H1 (cell line): ENCODE measurements at regions not wholly inside any gene's neighbourhood (a gene's known extent, or its start where the extent isn't known, plus 50 kb on each side); places are given as distances from the start of the nearest gene placed in this dataset.

ENCODE experiments used
- CTCF ChIP-seq, 3 experiments: IDR thresholded peaks; 1 replicate in 2 of 3; 2 replicates in 1 of 3; pipeline versions ENCODE4 v1.5.1 to v1.6.1; 2011; ENCODE audit warnings: low read length in 3 of 3, mild to moderate bottlenecking in 3 of 3, inconsistent platforms in 2 of 3, low read depth in 1 of 3, moderate library complexity in 1 of 3; ENCODE audit not compliant: insufficient read depth in 1 of 3; ENCODE audit errors: control extremely low read depth in 1 of 3
- E2F6 ChIP-seq: IDR thresholded peaks from 2 replicates; pipeline ENCODE4 v1.6.1; 2012; ENCODE audit warnings: inconsistent platforms
- JUN ChIP-seq: IDR thresholded peaks from 2 replicates; pipeline ENCODE4 v1.6.1; 2011; ENCODE audit warnings: low read depth, mild to moderate bottlenecking, improper control_type of control experiment, low read length
- SIN3A ChIP-seq, 2 experiments: IDR thresholded peaks in 1 of 2; conservative IDR thresholded peaks in 1 of 2; 2 replicates each; pipeline ENCODE4 v1.6.1; 2011 to 2012; ENCODE audit warnings: low read length in 2 of 2, improper control_type of control experiment in 1 of 2, low read depth in 1 of 2, mild to moderate bottlenecking in 1 of 2
- SP1 ChIP-seq: IDR thresholded peaks from 2 replicates; pipeline ENCODE4 v1.6.1; 2011; ENCODE audit warnings: low read depth, low read length
- SRF ChIP-seq: IDR thresholded peaks from 2 replicates; pipeline ENCODE4 v1.6.1; 2011; ENCODE audit warnings: mild to moderate bottlenecking, low read depth, low read length, moderate library complexity
- TBP ChIP-seq: IDR thresholded peaks from 2 replicates; pipeline ENCODE4 v1.6.1; 2011; ENCODE audit warnings: low read depth, low read length, improper control_type of control experiment

GRCh38 chr3:176275113-176275512, 922.2 kb downstream of the TBL1XR1 start (continued):
- TF ChIP-seq CTCF (IDR thresholded peaks at IDR 0.05; ENCODE audit: control extremely low read depth in 1 of 3, insufficient read depth in 1 of 3, low read depth in 1 of 3, low read length in 3 of 3) (no peak), E2F6 (no peak), JUN (no peak), SIN3A (conservative IDR thresholded peaks at IDR 0.05 in 1 of 2, IDR thresholded peaks at IDR 0.05 in 1 of 2; ENCODE audit: low read depth in 1 of 2, low read length in 2 of 2) (no peak), TBP (no peak), SP1 (no peak), SRF (no peak)
- TF ChIP-seq, all 59 proteins: peak for 0
